ENCODE measurements at regions not wholly inside any gene's neighbourhood (a gene's known extent, or its start where the extent isn't known, plus 50 kb on each side); places are given as distances from the start of the nearest gene placed in this dataset.

DNA sequence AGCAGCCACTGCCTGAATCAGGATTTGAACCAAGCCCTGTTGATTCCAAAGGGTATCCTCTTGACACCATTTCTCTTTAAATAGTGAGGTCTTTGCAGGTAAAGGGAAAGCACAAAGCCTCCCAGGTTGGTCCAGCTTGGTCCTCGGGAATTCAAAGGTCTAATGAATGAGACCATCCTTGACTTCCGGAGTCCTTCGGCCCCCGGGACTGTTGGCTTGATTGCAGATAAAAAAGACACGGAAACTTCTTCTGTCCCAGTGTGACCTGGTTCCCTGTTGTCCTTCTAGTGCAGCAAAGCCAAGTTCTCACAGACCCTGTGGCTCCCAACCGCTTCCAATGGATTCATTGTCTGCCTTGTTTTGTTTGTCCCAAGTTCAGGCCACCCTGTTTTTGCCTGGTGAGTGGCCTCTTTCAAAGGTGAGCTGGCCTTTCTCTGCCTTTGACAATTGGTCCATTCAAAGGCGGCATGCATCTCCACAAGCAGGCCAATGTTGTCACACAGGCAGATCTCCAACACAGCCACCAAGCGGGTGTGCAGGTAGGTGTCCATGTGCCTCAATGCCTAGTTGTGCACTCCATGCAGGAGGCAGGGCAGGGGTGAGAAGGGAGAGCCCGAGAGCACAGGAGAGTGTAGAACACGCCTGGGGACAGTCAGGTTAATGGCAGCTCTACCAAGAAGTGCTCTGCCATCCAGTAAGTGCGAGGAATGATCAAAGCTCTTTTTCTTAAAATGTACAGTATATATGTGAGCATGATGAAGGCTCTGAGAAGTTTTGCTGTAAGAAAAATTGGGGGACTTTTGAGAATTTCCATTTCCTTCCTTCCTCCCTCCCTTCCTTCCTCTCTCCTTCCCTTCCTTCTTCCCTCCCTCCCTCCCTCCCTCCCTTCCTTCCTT lies 82.1 kb upstream of the ZBTB40 start:
- H3K4me3 ChIP-seq (replicated peaks; ENCODE audit: low read depth, low read length) = no peak overlapping the region
- no peak for DNase-seq (ENCODE audit: low read depth)
- TF ChIP-seq, protein P1, sequence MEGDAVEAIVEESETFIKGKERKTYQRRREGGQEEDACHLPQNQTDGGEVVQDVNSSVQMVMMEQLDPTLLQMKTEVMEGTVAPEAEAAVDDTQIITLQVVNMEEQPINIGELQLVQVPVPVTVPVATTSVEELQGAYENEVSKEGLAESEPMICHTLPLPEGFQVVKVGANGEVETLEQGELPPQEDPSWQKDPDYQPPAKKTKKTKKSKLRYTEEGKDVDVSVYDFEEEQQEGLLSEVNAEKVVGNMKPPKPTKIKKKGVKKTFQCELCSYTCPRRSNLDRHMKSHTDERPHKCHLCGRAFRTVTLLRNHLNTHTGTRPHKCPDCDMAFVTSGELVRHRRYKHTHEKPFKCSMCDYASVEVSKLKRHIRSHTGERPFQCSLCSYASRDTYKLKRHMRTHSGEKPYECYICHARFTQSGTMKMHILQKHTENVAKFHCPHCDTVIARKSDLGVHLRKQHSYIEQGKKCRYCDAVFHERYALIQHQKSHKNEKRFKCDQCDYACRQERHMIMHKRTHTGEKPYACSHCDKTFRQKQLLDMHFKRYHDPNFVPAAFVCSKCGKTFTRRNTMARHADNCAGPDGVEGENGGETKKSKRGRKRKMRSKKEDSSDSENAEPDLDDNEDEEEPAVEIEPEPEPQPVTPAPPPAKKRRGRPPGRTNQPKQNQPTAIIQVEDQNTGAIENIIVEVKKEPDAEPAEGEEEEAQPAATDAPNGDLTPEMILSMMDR (IDR thresholded peaks at IDR 0.05; ENCODE audit: low read length, missing control alignments) = no peak

- TF ChIP-seq, protein P1 (IDR thresholded peaks at IDR 0.05; ENCODE audit: low read length, missing control alignments) = no peak
- no peak for DNase-seq (ENCODE audit: low read depth)
- no peak overlapping the region for H3K4me3 ChIP-seq (replicated peaks; ENCODE audit: low read depth, low read length)
Measured at GRCh38 chr1:22370190-22370498, 81.5 kb upstream of the ZBTB40 start.

- no peak overlapping the region for H3K4me3 ChIP-seq (replicated peaks; ENCODE audit: low read depth, low read length)
- DNase-seq (ENCODE audit: low read depth) = no peak
- TF ChIP-seq, protein P1 (IDR thresholded peaks at IDR 0.05; ENCODE audit: low read length, missing control alignments) = no peak
Measured at GRCh38 chr1:22371408-22371807, 80.2 kb upstream of the ZBTB40 start.

DNA sequence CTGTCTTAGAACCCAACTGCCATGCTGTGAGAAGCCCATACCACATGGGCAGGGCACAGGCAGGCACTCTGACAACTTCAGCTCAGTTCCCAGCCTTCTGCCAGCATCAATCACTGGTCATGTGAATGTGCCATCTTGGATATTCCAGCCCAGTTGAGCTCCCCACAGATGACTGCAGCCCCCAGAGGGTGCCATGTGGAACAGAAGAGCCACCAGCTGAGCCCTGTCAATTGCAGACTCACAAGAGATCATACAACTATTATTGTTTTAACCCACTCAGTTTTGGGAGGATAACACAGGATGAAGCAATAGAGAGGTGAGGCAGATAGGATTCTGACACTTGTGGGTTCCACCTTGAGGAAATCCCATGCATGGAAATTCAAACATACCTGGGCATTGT lies 78.4 kb upstream of the ZBTB40 start:
- TF ChIP-seq, protein P1 (IDR thresholded peaks at IDR 0.05; ENCODE audit: low read length, missing control alignments) = no peak
- no peak overlapping the region for H3K4me3 ChIP-seq (replicated peaks; ENCODE audit: low read depth, low read length)
- no peak for DNase-seq (ENCODE audit: low read depth)

GRCh38 chr1:22374001-22374400 lies 77.7 kb upstream of the ZBTB40 start:
- no peak for DNase-seq (ENCODE audit: low read depth)
- no peak overlapping the region for H3K4me3 ChIP-seq (replicated peaks; ENCODE audit: low read depth, low read length)
- TF ChIP-seq, protein P1 (IDR thresholded peaks at IDR 0.05; ENCODE audit: low read length, missing control alignments) = no peak

DNA sequence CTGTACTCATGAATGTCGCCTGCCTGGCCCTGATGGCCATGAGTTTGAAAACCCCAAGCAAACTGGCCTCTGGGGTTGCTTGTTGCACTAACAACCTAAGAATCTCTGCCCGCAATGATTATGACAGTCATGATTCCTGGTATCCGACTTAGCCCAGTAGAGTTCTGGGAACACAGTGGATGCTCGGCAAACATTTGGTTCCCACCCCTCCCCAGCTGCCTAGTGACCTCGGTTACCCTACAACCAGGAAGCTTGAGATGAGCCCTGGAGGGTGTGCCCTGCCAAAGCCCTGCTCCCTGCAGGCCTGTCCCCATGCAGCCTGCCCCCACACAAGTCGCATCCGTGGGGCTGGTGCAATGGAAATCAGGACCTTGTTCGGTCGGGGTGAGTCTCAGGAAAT lies 76.0 kb upstream of the ZBTB40 start:
- DNase-seq (ENCODE audit: low read depth) = no peak
- TF ChIP-seq, protein P1 (IDR thresholded peaks at IDR 0.05; ENCODE audit: low read length, missing control alignments) = no peak
- H3K4me3 ChIP-seq (replicated peaks; ENCODE audit: low read depth, low read length) = no peak overlapping the region

- no peak for DNase-seq (ENCODE audit: low read depth)
- no peak overlapping the region for H3K4me3 ChIP-seq (replicated peaks; ENCODE audit: low read depth, low read length)
- TF ChIP-seq, protein P1 (IDR thresholded peaks at IDR 0.05; ENCODE audit: low read length, missing control alignments) = no peak
Measured at GRCh38 chr1:22376001-22376400, 75.7 kb upstream of the ZBTB40 start.
